ENCODE measurements at regions not wholly inside any gene's neighbourhood (a gene's known extent, or its start where the extent isn't known, plus 50 kb on each side); places are given as distances from the start of the nearest gene placed in this dataset.

GRCh38 chr13:84038001-84038400 is 155.7 kb upstream of the SLITRK1 start:
- Histone ChIP-seq H3F3A (ENCODE audit: low read depth) (no peaks in the 10 kb centered on the region), H2AFZ (ENCODE audit: low read length) (no peak overlapping the region), H3K4me1 (ENCODE audit: insufficient read depth, low read length, poor library complexity, severe bottlenecking) (peaks cover 27% of the 10 kb centered on the region), H3K9me2 (replicated peaks; ENCODE audit: low read depth, low read length) (no peaks in the 10 kb centered on the region), H4K20me1 (ENCODE audit: insufficient read depth, low read length, poor library complexity, severe bottlenecking) (no peaks in the 10 kb centered on the region), H3K79me2 (ENCODE audit: insufficient read depth, low read length) (no peaks in the 10 kb centered on the region), H3K4me2 (ENCODE audit: low read depth, low read length, poor library complexity, severe bottlenecking) (peak overlapping the region; percentile 67), H3K27me3 (ENCODE audit: insufficient read depth, low read length, poor library complexity, severe bottlenecking) (no peaks in the 10 kb centered on the region), H3K9ac (ENCODE audit: low read depth, low read length, poor library complexity, severe bottlenecking) (peak overlapping the region; percentile 6), H3K9me3 (ENCODE audit: insufficient read depth, low read depth, low read length) (no peaks in the 10 kb centered on the region), H3K4me3 (ENCODE audit: low read length, poor library complexity, severe bottlenecking) (peak overlapping the region; percentile 26), H3K36me3 (ENCODE audit: insufficient read depth, low read length) (no peaks in the 10 kb centered on the region)
- TF ChIP-seq CTCF (conservative IDR thresholded peaks at IDR 0.05; ENCODE audit: low read length): no peak
- no peak for TF ChIP-seq EZH2phosphoT487 (IDR thresholded peaks at IDR 0.05; ENCODE audit: borderline replicate concordance)

GRCh38 chr13:84032116-84032515 is 149.8 kb upstream of the SLITRK1 start:
- Histone ChIP-seq H3K9ac (ENCODE audit: low read depth, low read length, poor library complexity, severe bottlenecking) (no peak overlapping the region), H2AFZ (ENCODE audit: low read length) (no peak overlapping the region), H3K4me1 (ENCODE audit: insufficient read depth, low read length, poor library complexity, severe bottlenecking) (peaks cover 13% of the 10 kb centered on the region), H4K20me1 (ENCODE audit: insufficient read depth, low read length, poor library complexity, severe bottlenecking) (no peaks in the 10 kb centered on the region), H3K4me3 (ENCODE audit: low read length, poor library complexity, severe bottlenecking) (no peak overlapping the region), H3K9me3 (ENCODE audit: insufficient read depth, low read depth, low read length) (no peaks in the 10 kb centered on the region), H3K27me3 (ENCODE audit: insufficient read depth, low read length, poor library complexity, severe bottlenecking) (no peaks in the 10 kb centered on the region), H3K36me3 (ENCODE audit: insufficient read depth, low read length) (no peaks in the 10 kb centered on the region), H3K79me2 (ENCODE audit: insufficient read depth, low read length) (no peaks in the 10 kb centered on the region), H3K4me2 (ENCODE audit: low read depth, low read length, poor library complexity, severe bottlenecking) (no peak overlapping the region), H3K9me2 (replicated peaks; ENCODE audit: low read depth, low read length) (no peaks in the 10 kb centered on the region), H3F3A (ENCODE audit: low read depth) (no peaks in the 10 kb centered on the region)
- no peak for TF ChIP-seq CTCF (conservative IDR thresholded peaks at IDR 0.05; ENCODE audit: low read length)
- TF ChIP-seq EZH2phosphoT487 (IDR thresholded peaks at IDR 0.05; ENCODE audit: borderline replicate concordance): no peak

GRCh38 chr13:84031120-84031519 is 148.8 kb upstream of the SLITRK1 start:
- Histone ChIP-seq H2AFZ (ENCODE audit: low read length) (no peak overlapping the region), H3K36me3 (ENCODE audit: insufficient read depth, low read length) (no peaks in the 10 kb centered on the region), H3K27me3 (ENCODE audit: insufficient read depth, low read length, poor library complexity, severe bottlenecking) (no peaks in the 10 kb centered on the region), H3K4me2 (ENCODE audit: low read depth, low read length, poor library complexity, severe bottlenecking) (no peak overlapping the region), H4K20me1 (ENCODE audit: insufficient read depth, low read length, poor library complexity, severe bottlenecking) (no peaks in the 10 kb centered on the region), H3K9me2 (replicated peaks; ENCODE audit: low read depth, low read length) (no peaks in the 10 kb centered on the region), H3F3A (ENCODE audit: low read depth) (no peaks in the 10 kb centered on the region), H3K4me1 (ENCODE audit: insufficient read depth, low read length, poor library complexity, severe bottlenecking) (peaks cover 3% of the 10 kb centered on the region), H3K9me3 (ENCODE audit: insufficient read depth, low read depth, low read length) (no peaks in the 10 kb centered on the region), H3K79me2 (ENCODE audit: insufficient read depth, low read length) (no peaks in the 10 kb centered on the region), H3K9ac (ENCODE audit: low read depth, low read length, poor library complexity, severe bottlenecking) (no peak overlapping the region), H3K4me3 (ENCODE audit: low read length, poor library complexity, severe bottlenecking) (no peak overlapping the region)
- TF ChIP-seq EZH2phosphoT487 (IDR thresholded peaks at IDR 0.05; ENCODE audit: borderline replicate concordance) (no peak), CTCF (conservative IDR thresholded peaks at IDR 0.05; ENCODE audit: low read length) (no peak)
